BE2C (cell line): ENCODE measurements at regions not wholly inside any gene's neighbourhood (a gene's known extent, or its start where the extent isn't known, plus 50 kb on each side); places are given as distances from the start of the nearest gene placed in this dataset.

Experiments used
- DNase-seq: peaks from one replicate; pipeline ENCODE4 v3.0.0-alpha.2; 2020
- H3K27me3 ChIP-seq: fragments of 250-450 bp; sonication (Bioruptor Pico); 2 replicates; pipeline ENCODE4 v1.5.1; 2020; ENCODE audit warnings: mild to moderate bottlenecking
- H3K36me3 ChIP-seq: fragments of 250-450 bp; sonication (Bioruptor Pico); 2 replicates; pipeline ENCODE4 v1.5.1; 2020; ENCODE audit warnings: mild to moderate bottlenecking
- H3K4me1 ChIP-seq: fragments of 250-450 bp; sonication (Bioruptor Pico); 2 replicates; pipeline ENCODE4 v1.5.1; 2020
- H3K4me3 ChIP-seq: 2 replicates; pipeline ENCODE4 v1.5.1; 2011; ENCODE audit warnings: low read depth, low read length
- H3K9me3 ChIP-seq: fragments of 250-450 bp; sonication (Bioruptor Pico); 2 replicates; pipeline ENCODE4 v1.5.1; 2020
- CTCF ChIP-seq: IDR thresholded peaks from 2 replicates; pipeline ENCODE4 v1.5.1; 2012; ENCODE audit warnings: mild to moderate bottlenecking, low read depth, low read length

GRCh38 chr2:237181844-237182243, 96.2 kb downstream of the COPS8 start:
- Histone ChIP-seq H3K36me3 (no peaks in the 10 kb centered on the region), H3K4me1 (no peaks in the 10 kb centered on the region), H3K27me3 (no peaks in the 10 kb centered on the region), H3K9me3 (no peaks in the 10 kb centered on the region), H3K4me3 (no peak overlapping the region)
- no peak for TF ChIP-seq CTCF
- no peak for DNase-seq

- Histone ChIP-seq H3K4me1 (no peaks in the 10 kb centered on the region), H3K27me3 (no peaks in the 10 kb centered on the region), H3K4me3 (no peak overlapping the region), H3K36me3 (no peaks in the 10 kb centered on the region), H3K9me3 (no peaks in the 10 kb centered on the region)
- no peak for TF ChIP-seq CTCF
- DNase-seq: no peak
These were observed 96.9 kb downstream of the COPS8 start for GRCh38 chr2:237182422-237183123.

GRCh38 chr2:237184192-237184918, 98.7 kb downstream of the COPS8 start:
- no peaks in the 10 kb centered on the region for H3K27me3 ChIP-seq
- H3K36me3 ChIP-seq: no peaks in the 10 kb centered on the region
- H3K9me3 ChIP-seq: no peaks in the 10 kb centered on the region
- no peak overlapping the region for H3K4me3 ChIP-seq
- no peak for DNase-seq
- no peaks in the 10 kb centered on the region for H3K4me1 ChIP-seq
- TF ChIP-seq CTCF: no peak

GRCh38 chr2:237184919-237185552, 99.3 kb downstream of the COPS8 start:
- DNase-seq: no peak
- H3K4me1 ChIP-seq: no peaks in the 10 kb centered on the region
- no peak for TF ChIP-seq CTCF
- H3K9me3 ChIP-seq: no peaks in the 10 kb centered on the region
- H3K36me3 ChIP-seq: no peaks in the 10 kb centered on the region
- H3K4me3 ChIP-seq: no peak overlapping the region
- no peaks in the 10 kb centered on the region for H3K27me3 ChIP-seq

- Histone ChIP-seq H3K4me1 (no peaks in the 10 kb centered on the region), H3K9me3 (no peaks in the 10 kb centered on the region), H3K4me3 (no peak overlapping the region), H3K27me3 (no peaks in the 10 kb centered on the region), H3K36me3 (no peaks in the 10 kb centered on the region)
- TF ChIP-seq CTCF: no peak
- DNase-seq: no peak
These were observed 99.8 kb downstream of the COPS8 start for GRCh38 chr2:237185553-237185925.

GRCh38 chr2:237189799-237190198, 104.1 kb downstream of the COPS8 start:
- no peak for TF ChIP-seq CTCF
- DNase-seq: no peak
- H3K27me3 ChIP-seq: no peaks in the 10 kb centered on the region

More at GRCh38 chr2:237189799-237190198, 104.1 kb downstream of the COPS8 start:
- H3K36me3 ChIP-seq: no peaks in the 10 kb centered on the region
- no peaks in the 10 kb centered on the region for H3K4me1 ChIP-seq
- H3K9me3 ChIP-seq: no peaks in the 10 kb centered on the region; the same call in 1 of the 2 replicates
- H3K4me3 ChIP-seq: no peak overlapping the region
